ENCODE measurements at regions not wholly inside any gene's neighbourhood (a gene's known extent, or its start where the extent isn't known, plus 50 kb on each side); places are given as distances from the start of the nearest gene placed in this dataset.

DNA sequence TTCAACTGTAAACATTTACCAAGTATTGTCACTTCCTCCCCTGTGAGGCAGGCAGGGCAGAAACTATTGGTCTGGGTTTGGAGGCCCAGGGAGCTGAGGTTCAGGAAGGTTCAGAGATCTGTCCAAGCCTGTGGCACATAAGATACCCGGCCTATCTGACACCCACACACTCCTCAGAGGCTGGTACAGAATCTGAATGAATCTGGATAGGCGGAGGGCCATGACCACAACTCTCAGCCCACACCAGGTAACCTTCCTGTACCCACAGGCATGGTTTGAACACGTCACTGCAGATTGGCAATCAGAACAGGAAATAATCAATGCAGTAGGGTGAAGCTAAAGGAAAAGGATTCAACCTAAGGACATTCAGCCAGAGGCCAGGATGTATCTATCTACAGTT, 92.8 kb upstream of the TMCC3 start:
- Histone ChIP-seq H3K4me1 (ENCODE audit: insufficient read depth, low read length, poor library complexity, severe bottlenecking) (no peaks in the 10 kb centered on the region), H3K36me3 (ENCODE audit: insufficient read depth, low read length, poor library complexity, severe bottlenecking) (no peaks in the 10 kb centered on the region), H3K9me3 (ENCODE audit: low read depth, low read length, poor library complexity, severe bottlenecking) (no peaks in the 10 kb centered on the region), H3K27me3 (replicated peaks; ENCODE audit: insufficient read depth, low read depth, low read length, poor library complexity) (peaks cover 16% of the 10 kb centered on the region), H3K27ac (ENCODE audit: low read depth, low read length, poor library complexity, severe bottlenecking) (no peak overlapping the region), H3K4me3 (ENCODE audit: low read depth, low read length, poor library complexity, severe bottlenecking) (no peak overlapping the region)
- POLR2A ChIA-PET (ENCODE audit: low non-redundant PET): no interaction called here
- DNase-seq (ENCODE audit: low spot score): no peak
- no peak for TF ChIP-seq CTCF (conservative IDR thresholded peaks at IDR 0.05; ENCODE audit: low read depth, low read length)
- TF ChIP-seq EZH2 (IDR thresholded peaks at IDR 0.05; ENCODE audit: borderline replicate concordance, low read depth, low read length, poor library complexity, severe bottlenecking): no peak
- BruUV-seq (replicated peaks): no TSS peak
- CTCF ChIA-PET: no interaction called here
- intact Hi-C loops (cut with micrococcal nuclease; ENCODE audit: unreplicated experiment): no loop called here

GRCh38 chr12:94740601-94741362, 90.4 kb upstream of the TMCC3 start:
- H3K36me3 ChIP-seq (ENCODE audit: insufficient read depth, low read length, poor library complexity, severe bottlenecking): no peaks in the 10 kb centered on the region
- no peak for DNase-seq (ENCODE audit: low spot score)
- H3K4me1 ChIP-seq (ENCODE audit: insufficient read depth, low read length, poor library complexity, severe bottlenecking): no peaks in the 10 kb centered on the region
- intact Hi-C loops (cut with micrococcal nuclease; ENCODE audit: unreplicated experiment): no loop called here
- no peak overlapping the region for H3K27ac ChIP-seq (ENCODE audit: low read depth, low read length, poor library complexity, severe bottlenecking)
- TF ChIP-seq CTCF (conservative IDR thresholded peaks at IDR 0.05; ENCODE audit: low read depth, low read length): no peak
- TF ChIP-seq EZH2 (IDR thresholded peaks at IDR 0.05; ENCODE audit: borderline replicate concordance, low read depth, low read length, poor library complexity, severe bottlenecking): no peak
- POLR2A ChIA-PET (ENCODE audit: low non-redundant PET): no interaction called here
- no peaks in the 10 kb centered on the region for H3K9me3 ChIP-seq (ENCODE audit: low read depth, low read length, poor library complexity, severe bottlenecking)
- CTCF ChIA-PET: no interaction called here
- BruUV-seq (replicated peaks): no TSS peak
- peaks cover 13% of the 10 kb centered on the region for H3K27me3 ChIP-seq (replicated peaks; ENCODE audit: insufficient read depth, low read depth, low read length, poor library complexity)
- no peak overlapping the region for H3K4me3 ChIP-seq (ENCODE audit: low read depth, low read length, poor library complexity, severe bottlenecking)

DNA sequence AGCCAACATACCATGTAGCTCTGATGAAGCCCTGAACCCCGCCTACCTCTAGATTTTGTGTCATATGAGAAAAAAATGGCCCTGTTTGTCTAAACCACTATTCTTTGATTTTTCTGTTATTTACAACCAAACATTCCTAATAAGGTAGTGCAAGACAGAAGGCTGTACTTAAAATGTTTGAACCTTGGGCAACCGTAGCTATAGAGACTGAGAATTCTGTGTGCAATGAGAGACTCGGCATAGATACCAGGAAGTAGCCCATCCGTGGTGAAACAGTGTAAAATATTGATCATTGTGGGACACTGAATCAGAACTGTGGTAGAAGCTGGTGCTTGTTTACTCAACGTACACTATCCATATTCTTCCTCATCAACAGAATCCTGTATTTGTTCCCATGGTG, 86.5 kb upstream of the TMCC3 start:
- H3K4me3 ChIP-seq (ENCODE audit: low read depth, low read length, poor library complexity, severe bottlenecking): no peak overlapping the region
- H3K4me1 ChIP-seq (ENCODE audit: insufficient read depth, low read length, poor library complexity, severe bottlenecking): no peaks in the 10 kb centered on the region
- no peaks in the 10 kb centered on the region for H3K27me3 ChIP-seq (replicated peaks; ENCODE audit: insufficient read depth, low read depth, low read length, poor library complexity)
- TF ChIP-seq EZH2 (IDR thresholded peaks at IDR 0.05; ENCODE audit: borderline replicate concordance, low read depth, low read length, poor library complexity, severe bottlenecking) (no peak), CTCF (conservative IDR thresholded peaks at IDR 0.05; ENCODE audit: low read depth, low read length) (no peak)
- no peak overlapping the region for H3K27ac ChIP-seq (ENCODE audit: low read depth, low read length, poor library complexity, severe bottlenecking)
- ChIA-PET CTCF (no interaction called here), POLR2A (ENCODE audit: low non-redundant PET) (no interaction called here)
- no peaks in the 10 kb centered on the region for H3K36me3 ChIP-seq (ENCODE audit: insufficient read depth, low read length, poor library complexity, severe bottlenecking)
- BruUV-seq (replicated peaks): no TSS peak
- no peaks in the 10 kb centered on the region for H3K9me3 ChIP-seq (ENCODE audit: low read depth, low read length, poor library complexity, severe bottlenecking)
- no peak for DNase-seq (ENCODE audit: low spot score)
- intact Hi-C loops (cut with micrococcal nuclease; ENCODE audit: unreplicated experiment): no loop called here

Measured in A673 (cell line).